Bone marrow (tissue), 2 donors: ENCODE measurements at regions not wholly inside any gene's neighbourhood (a gene's known extent, or its start where the extent isn't known, plus 50 kb on each side); places are given as distances from the start of the nearest gene placed in this dataset.
A peak's percentile ranks its signal among the peaks of the same experiment; 100 is the strongest.
"Not testable (repeated sequence)": the region's sequence is repeated elsewhere in the genome, so short reads cannot be mapped to it uniquely, and the experiment has no call there.

Source experiments
- DNase-seq, 2 donors: peaks; one replicate each; lab custom pipeline; 2025; lab: John Stamatoyannopoulos, UW

GRCh38 chr2:156254637-156255067 lies 77.9 kb downstream of the NR4A2 start:
- not testable (repeated sequence) for DNase-seq

DNA sequence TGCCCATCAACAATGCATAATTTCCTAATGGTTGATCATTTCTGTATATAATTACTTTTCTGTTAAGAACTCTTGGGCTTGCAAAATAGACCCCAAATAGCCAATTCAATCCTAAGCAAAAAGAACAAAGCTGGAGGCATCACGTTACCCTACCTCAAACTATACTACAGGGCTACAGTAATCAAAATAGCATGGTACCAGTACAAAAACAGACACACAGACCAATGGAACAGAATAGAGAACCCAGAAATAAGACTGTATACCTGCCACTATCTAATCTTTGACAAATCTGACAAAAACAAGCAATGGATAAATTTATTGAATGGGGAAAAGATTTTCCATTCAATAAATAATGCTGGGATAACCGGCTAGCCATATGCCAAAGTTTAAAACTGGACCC lies 78.8 kb downstream of the NR4A2 start:
- DNase-seq: no peak

- no peak for DNase-seq
Observed at GRCh38 chr2:156242874-156243273, 89.6 kb downstream of the NR4A2 start.

GRCh38 chr2:156237558-156237957 lies 95.0 kb downstream of the NR4A2 start:
- DNase-seq: no peak

DNA sequence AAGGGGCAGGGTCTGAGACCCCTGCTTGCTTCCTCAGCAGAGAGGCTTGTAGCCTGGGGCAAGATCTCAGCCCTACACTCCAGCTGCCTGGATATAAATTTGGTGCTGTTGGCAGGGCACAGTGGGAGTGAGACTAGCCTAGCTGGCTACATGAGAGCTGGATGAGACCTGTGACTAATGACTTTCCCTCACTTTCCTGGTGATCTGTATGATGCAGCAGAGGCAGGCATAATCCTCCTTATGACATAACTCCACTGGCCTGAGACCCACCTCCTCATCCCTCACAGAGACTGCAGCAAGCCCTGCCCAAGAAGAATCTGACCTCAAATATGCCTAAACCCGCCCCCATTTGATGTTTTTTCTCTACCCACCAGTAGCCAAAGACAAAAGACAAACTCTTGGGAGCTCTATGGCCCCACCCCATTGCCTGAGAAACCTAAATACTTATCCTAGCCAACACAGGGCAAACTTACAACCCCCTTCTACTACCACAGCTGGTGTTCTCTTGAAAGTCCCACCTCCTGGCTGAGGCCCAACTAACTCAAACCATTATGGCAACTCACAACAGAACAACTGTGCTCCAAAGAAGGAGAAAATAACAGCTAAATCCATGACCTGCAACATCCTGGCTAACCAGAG lies 102.7 kb downstream of the NR4A2 start:
- DNase-seq: no peak

GRCh38 chr2:156223328-156223727 lies 109.2 kb downstream of the NR4A2 start:
- DNase-seq: not testable (repeated sequence)

- no peak for DNase-seq
Observed at GRCh38 chr2:156221703-156222102, 110.8 kb downstream of the NR4A2 start.

GRCh38 chr2:156219491-156220100 lies 112.9 kb downstream of the NR4A2 start:
- no peak for DNase-seq

GRCh38 chr2:156215656-156216055 lies 116.9 kb downstream of the NR4A2 start:
- no peak for DNase-seq

- DNase-seq: no peak
Observed at GRCh38 chr2:156211318-156211717, 121.2 kb downstream of the NR4A2 start.

- DNase-seq: no peak
Observed at GRCh38 chr2:156206355-156206754, 126.2 kb downstream of the NR4A2 start.

DNA sequence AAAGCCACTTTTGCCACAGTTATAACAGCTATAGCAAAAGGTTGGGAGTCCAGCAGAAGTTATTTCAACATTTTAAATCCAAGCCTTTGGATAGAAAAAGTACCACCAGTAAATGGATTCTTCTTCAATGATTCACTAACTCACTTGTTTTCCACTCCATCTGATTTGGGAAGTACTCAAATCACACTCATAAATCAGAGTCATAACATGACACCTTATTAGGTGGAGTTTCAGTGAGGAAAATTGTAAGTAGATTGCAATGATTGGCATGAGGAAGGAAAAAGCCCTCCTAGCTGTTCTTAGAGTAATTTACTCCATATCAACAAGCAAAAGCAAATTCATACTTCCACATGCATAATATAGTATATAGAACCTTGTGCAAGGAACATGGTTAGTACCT lies 132.9 kb downstream of the NR4A2 start:
- no peak for DNase-seq

GRCh38 chr2:156196031-156196430 lies 136.5 kb downstream of the NR4A2 start:
- no peak for DNase-seq

DNA sequence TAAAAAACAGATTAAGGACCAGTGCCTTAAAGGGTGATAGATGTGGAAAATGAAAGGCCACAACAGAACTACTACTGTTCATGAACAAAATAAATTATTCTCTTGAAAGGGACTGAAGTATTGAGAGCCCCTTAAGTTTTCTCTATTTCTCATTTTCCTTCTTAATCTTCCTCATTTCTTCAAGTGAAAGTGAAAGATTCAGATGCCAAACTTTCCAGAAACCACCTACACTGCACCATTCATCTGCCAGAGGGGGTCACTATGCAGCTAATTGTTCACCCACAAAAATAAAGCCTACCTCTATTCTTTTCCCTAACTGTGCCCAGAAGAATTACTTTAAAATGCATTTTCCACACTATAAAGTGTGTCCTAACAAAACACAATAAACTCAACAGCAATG lies 140.1 kb downstream of the NR4A2 start:
- peak in 1 of 2 donors; percentile 5 for DNase-seq

- DNase-seq: no peak
Observed at GRCh38 chr2:156191527-156191926, 141.0 kb downstream of the NR4A2 start.

DNA sequence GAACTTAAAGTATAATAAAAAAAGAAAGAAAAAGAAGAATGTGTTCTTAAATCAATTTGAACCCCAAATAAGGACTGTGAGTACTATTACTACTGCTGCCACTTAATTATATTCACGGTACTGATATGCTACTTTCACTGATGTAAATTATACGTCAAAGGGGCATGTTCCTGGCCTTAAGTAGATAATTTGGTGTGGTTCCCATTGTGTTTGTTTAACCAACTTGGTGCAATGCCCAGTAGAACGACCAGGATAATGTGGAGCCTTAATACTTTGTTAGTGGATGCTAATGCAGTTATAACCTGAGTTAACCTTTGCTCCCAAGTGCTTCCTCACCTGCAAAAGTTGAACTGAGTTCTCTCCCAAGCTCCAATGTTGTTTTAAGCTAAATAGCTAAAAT lies 142.0 kb downstream of the NR4A2 start:
- no peak for DNase-seq

GRCh38 chr2:156189584-156189983 lies 142.9 kb downstream of the NR4A2 start:
- DNase-seq: no peak

DNA sequence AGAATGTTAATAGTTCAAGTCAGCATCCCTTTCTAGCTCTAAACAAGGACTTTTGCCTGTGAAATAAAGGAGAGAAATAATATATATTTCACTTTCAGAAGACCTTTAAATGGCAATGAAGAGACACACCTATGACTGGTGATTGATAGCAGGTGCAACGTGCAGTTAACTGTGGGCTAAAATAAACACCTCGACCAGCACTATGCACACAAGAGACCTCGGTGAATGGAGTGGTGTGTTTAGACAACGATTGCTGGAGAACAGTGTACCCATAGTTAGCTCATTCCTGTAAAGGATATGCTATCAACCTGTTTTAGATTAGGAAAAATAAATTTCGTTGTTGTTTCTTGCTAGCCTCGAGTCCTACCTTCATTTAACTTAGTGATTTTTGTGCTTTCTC lies 143.4 kb downstream of the NR4A2 start:
- no peak for DNase-seq

- no peak for DNase-seq
Observed at GRCh38 chr2:156182132-156182531, 150.4 kb downstream of the NR4A2 start.

DNA sequence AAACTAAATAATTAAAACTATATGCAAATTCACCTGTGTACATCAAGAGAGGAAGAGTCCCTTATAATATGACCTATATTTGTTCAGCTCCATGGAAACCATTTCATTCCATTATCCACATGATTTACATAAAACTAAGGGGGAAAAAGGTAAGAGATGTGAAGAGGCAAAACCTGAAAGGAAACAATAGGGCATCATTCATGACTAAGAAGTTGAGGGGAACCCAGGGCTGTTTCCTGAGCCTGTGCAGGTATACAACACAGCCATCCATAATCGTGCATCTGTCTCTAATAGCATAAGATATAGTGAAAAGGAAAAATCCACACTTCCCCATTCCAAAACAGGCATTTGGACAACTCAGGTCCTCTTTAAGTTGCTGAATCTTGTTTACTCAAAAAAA lies 151.3 kb downstream of the NR4A2 start:
- no peak for DNase-seq

DNA sequence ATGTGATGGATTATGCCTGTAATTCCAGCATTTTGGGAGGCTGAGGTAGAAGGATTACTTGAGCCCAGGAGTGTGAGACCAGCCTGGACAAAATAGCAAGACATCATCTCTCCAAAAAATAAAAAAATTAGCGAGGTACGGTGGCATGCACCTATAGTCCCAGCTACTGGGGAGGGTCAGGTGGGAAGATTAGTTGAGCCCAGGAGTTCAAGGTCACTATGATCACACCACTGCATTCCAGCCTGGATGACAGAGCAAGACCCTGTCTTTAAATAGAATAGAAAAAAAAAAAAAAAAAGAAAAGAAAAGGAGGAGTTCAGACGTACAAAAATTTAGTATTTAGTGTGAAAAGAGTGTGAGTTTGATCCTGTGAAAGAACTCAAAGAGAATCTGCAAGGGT lies 154.9 kb downstream of the NR4A2 start:
- no peak for DNase-seq

DNA sequence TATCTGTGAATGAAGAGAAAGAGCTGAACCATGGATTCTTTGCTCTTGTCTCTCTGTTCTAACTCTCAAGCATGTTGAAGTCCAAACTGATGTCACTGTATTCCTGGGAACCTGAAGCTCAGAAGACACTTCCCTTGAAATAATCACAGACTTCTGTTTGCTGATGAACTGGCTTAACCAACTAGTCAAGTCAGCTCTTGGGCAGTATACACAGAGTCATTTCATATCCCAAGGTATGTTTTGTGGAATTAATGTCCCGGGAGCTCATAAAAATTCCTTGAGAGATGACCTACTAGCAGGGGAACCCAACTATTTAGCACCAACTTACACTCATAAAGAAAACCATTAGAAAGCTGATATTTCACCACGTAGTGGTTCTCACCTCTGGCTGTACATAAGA lies 156.6 kb downstream of the NR4A2 start:
- DNase-seq: no peak

- no peak for DNase-seq
Observed at GRCh38 chr2:156170929-156171328, 161.6 kb downstream of the NR4A2 start.

DNA sequence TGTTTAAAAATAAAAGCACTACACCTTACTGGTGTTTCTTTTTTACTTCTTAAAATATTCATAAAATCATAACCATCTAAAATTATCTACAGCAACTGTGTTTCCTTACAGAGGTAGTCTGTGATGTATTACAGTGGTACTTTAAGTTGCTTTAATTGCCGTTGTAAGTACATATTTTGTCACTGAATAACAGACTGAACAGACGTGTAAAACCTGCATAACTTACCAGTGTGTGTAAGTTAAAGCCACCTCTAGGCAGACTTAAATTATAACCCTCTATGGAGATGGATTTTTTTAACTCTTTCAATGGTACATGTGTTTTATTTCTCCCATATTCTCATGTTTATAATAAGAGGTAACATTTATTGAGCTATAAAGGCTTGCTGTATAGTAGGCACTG lies 166.8 kb downstream of the NR4A2 start:
- no peak for DNase-seq
